ENCODE measurements at regions not wholly inside any gene's neighbourhood (a gene's known extent, or its start where the extent isn't known, plus 50 kb on each side); places are given as distances from the start of the nearest gene placed in this dataset.

DNA sequence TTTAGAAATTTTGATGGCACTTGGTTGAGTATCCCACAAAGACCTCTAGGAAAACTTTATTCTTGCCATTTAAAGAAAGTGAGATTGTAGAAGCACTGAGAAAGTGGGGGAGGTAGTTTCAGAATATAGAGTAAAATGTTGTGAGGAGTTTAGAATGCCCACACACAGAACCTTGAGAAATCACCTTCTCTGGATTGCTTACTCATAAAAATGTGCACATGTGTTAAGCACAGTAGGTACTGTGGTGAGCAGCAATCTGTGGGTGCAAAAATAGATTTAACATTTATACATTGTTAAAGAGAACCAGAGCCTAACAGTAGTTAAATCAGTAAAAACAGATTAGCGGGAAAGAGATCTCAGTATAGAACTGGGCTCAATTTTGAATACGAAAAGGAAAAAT is 201.2 kb upstream of the NWD2 start:
- Histone ChIP-seq H3K4me2 (ENCODE audit: low read length) (no peak overlapping the region), H4K20me1 (ENCODE audit: insufficient read depth, low read length) (no peaks in the 10 kb centered on the region), H2AFZ (ENCODE audit: low read depth, low read length) (no peak overlapping the region), H3K27me3 (ENCODE audit: low read depth, low read length) (no peaks in the 10 kb centered on the region), H3K27ac (ENCODE audit: low read length) (no peak overlapping the region), H3K79me2 (ENCODE audit: low read length) (no peaks in the 10 kb centered on the region), H3K9ac (ENCODE audit: low read length) (no peak overlapping the region), H3K4me3 (ENCODE audit: low read length) (no peak overlapping the region), H3K36me3 (replicated peaks; ENCODE audit: low read depth, low read length) (no peaks in the 10 kb centered on the region), H3K9me3 (ENCODE audit: insufficient read depth, low read length) (no peaks in the 10 kb centered on the region), H3K4me1 (ENCODE audit: low read length) (peaks cover 8% of the 10 kb centered on the region; the same call in 1 of the 2 replicates)
- TF ChIP-seq, protein P1, sequence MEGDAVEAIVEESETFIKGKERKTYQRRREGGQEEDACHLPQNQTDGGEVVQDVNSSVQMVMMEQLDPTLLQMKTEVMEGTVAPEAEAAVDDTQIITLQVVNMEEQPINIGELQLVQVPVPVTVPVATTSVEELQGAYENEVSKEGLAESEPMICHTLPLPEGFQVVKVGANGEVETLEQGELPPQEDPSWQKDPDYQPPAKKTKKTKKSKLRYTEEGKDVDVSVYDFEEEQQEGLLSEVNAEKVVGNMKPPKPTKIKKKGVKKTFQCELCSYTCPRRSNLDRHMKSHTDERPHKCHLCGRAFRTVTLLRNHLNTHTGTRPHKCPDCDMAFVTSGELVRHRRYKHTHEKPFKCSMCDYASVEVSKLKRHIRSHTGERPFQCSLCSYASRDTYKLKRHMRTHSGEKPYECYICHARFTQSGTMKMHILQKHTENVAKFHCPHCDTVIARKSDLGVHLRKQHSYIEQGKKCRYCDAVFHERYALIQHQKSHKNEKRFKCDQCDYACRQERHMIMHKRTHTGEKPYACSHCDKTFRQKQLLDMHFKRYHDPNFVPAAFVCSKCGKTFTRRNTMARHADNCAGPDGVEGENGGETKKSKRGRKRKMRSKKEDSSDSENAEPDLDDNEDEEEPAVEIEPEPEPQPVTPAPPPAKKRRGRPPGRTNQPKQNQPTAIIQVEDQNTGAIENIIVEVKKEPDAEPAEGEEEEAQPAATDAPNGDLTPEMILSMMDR (IDR thresholded peaks at IDR 0.05; ENCODE audit: low read depth, low read length), result no peak
- TF ChIP-seq EZH2phosphoT487 (IDR thresholded peaks at IDR 0.05; ENCODE audit: low read depth), result no peak

DNA sequence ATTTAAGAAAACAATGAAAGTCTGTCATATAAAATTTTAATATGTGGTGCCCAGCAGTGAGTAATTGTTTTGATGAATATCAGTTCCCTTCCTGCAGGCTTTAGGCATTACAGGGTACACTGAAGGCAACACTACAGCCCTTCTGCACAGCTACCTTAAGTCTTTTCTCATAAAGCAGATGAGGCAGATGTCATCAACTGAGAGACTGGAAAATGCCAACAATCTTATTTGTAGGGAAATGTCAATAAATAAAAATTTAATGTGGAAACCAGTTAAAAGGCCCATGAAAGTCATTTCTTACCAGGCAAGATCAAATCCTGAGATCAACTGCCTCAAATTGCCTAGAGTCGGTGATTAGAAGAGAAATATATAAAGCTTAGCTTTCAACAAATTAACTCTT is 193.4 kb upstream of the NWD2 start:
- no peak overlapping the region for H2AFZ ChIP-seq (ENCODE audit: low read depth, low read length)
- H3K4me1 ChIP-seq (ENCODE audit: low read length), result no peaks in the 10 kb centered on the region
- H3K79me2 ChIP-seq (ENCODE audit: low read length), result no peaks in the 10 kb centered on the region
- H3K27ac ChIP-seq (ENCODE audit: low read length), result no peak overlapping the region
- H4K20me1 ChIP-seq (ENCODE audit: insufficient read depth, low read length), result no peaks in the 10 kb centered on the region
- H3K27me3 ChIP-seq (ENCODE audit: low read depth, low read length), result no peaks in the 10 kb centered on the region
- H3K9me3 ChIP-seq (ENCODE audit: insufficient read depth, low read length), result no peaks in the 10 kb centered on the region
- no peak overlapping the region for H3K4me3 ChIP-seq (ENCODE audit: low read length)
- TF ChIP-seq, protein P1 (IDR thresholded peaks at IDR 0.05; ENCODE audit: low read depth, low read length), result no peak
- no peak for TF ChIP-seq EZH2phosphoT487 (IDR thresholded peaks at IDR 0.05; ENCODE audit: low read depth)
- no peaks in the 10 kb centered on the region for H3K36me3 ChIP-seq (replicated peaks; ENCODE audit: low read depth, low read length)
- H3K9ac ChIP-seq (ENCODE audit: low read length), result no peak overlapping the region
- no peak overlapping the region for H3K4me2 ChIP-seq (ENCODE audit: low read length)

- no peaks in the 10 kb centered on the region for H3K27me3 ChIP-seq (ENCODE audit: low read depth, low read length)
Measured at GRCh38 chr4:37051866-37052265, 192.7 kb upstream of the NWD2 start.

GRCh38 chr4:37054531-37055077 is 189.9 kb upstream of the NWD2 start:
- no peak overlapping the region for H3K4me3 ChIP-seq (ENCODE audit: low read length)
- no peaks in the 10 kb centered on the region for H4K20me1 ChIP-seq (ENCODE audit: insufficient read depth, low read length)
- H3K27me3 ChIP-seq (ENCODE audit: low read depth, low read length), result no peaks in the 10 kb centered on the region
- H2AFZ ChIP-seq (ENCODE audit: low read depth, low read length), result no peak overlapping the region
- H3K4me2 ChIP-seq (ENCODE audit: low read length), result no peak overlapping the region
- H3K36me3 ChIP-seq (replicated peaks; ENCODE audit: low read depth, low read length), result no peaks in the 10 kb centered on the region
- no peaks in the 10 kb centered on the region for H3K9me3 ChIP-seq (ENCODE audit: insufficient read depth, low read length)
- no peaks in the 10 kb centered on the region for H3K79me2 ChIP-seq (ENCODE audit: low read length)
- TF ChIP-seq, protein P1 (IDR thresholded peaks at IDR 0.05; ENCODE audit: low read depth, low read length), result no peak
- no peak for TF ChIP-seq EZH2phosphoT487 (IDR thresholded peaks at IDR 0.05; ENCODE audit: low read depth)
- H3K27ac ChIP-seq (ENCODE audit: low read length), result no peak overlapping the region
- H3K4me1 ChIP-seq (ENCODE audit: low read length), result no peaks in the 10 kb centered on the region
- no peak overlapping the region for H3K9ac ChIP-seq (ENCODE audit: low read length)

More at GRCh38 chr4:37051866-37052265, 192.7 kb upstream of the NWD2 start:
- H4K20me1 ChIP-seq (ENCODE audit: insufficient read depth, low read length), result no peaks in the 10 kb centered on the region
- no peak overlapping the region for H3K4me2 ChIP-seq (ENCODE audit: low read length)
- H3K79me2 ChIP-seq (ENCODE audit: low read length), result no peaks in the 10 kb centered on the region
- no peaks in the 10 kb centered on the region for H3K4me1 ChIP-seq (ENCODE audit: low read length)
- H3K27ac ChIP-seq (ENCODE audit: low read length), result no peak overlapping the region
- no peaks in the 10 kb centered on the region for H3K9me3 ChIP-seq (ENCODE audit: insufficient read depth, low read length)
- H3K36me3 ChIP-seq (replicated peaks; ENCODE audit: low read depth, low read length), result no peaks in the 10 kb centered on the region
- H2AFZ ChIP-seq (ENCODE audit: low read depth, low read length), result no peak overlapping the region
- H3K9ac ChIP-seq (ENCODE audit: low read length), result no peak overlapping the region
- no peak overlapping the region for H3K4me3 ChIP-seq (ENCODE audit: low read length)
- no peak for TF ChIP-seq EZH2phosphoT487 (IDR thresholded peaks at IDR 0.05; ENCODE audit: low read depth)
- TF ChIP-seq, protein P1 (IDR thresholded peaks at IDR 0.05; ENCODE audit: low read depth, low read length), result no peak
